ENCODE measurements at regions not wholly inside any gene's neighbourhood (a gene's known extent, or its start where the extent isn't known, plus 50 kb on each side); places are given as distances from the start of the nearest gene placed in this dataset.

DNA sequence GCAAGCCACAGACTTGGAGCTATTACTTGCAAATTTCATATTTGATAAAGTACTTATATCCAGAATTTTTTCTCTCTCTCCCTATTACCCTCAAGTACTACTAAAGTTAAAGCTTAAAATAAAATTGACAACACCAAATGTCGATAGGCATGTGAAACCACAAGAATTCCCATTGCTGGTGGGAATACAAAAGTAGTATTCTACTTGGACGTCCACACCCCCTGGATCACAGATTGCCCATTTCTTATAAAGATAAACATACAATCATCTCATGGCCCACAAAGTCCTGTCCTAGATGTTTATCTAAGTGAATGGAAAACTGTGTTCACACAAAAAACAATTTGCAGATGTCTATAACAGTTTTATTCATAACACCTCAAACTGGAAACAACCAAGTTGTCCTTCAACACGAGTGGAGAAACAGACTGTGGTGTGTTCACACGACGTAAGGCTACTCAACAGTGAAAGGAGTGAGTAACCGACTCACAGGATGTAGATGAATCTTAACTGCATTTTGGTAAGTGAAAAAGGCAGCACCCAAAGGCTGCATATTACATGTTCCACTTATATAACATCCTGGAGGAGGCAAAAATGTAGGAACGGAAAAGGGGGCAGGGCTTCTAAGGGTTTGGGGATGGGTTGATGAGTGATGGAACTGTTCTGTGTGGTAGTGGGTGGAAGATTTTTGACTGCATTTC is 297.4 kb downstream of the THBS2 start:
- TF ChIP-seq, protein P1, sequence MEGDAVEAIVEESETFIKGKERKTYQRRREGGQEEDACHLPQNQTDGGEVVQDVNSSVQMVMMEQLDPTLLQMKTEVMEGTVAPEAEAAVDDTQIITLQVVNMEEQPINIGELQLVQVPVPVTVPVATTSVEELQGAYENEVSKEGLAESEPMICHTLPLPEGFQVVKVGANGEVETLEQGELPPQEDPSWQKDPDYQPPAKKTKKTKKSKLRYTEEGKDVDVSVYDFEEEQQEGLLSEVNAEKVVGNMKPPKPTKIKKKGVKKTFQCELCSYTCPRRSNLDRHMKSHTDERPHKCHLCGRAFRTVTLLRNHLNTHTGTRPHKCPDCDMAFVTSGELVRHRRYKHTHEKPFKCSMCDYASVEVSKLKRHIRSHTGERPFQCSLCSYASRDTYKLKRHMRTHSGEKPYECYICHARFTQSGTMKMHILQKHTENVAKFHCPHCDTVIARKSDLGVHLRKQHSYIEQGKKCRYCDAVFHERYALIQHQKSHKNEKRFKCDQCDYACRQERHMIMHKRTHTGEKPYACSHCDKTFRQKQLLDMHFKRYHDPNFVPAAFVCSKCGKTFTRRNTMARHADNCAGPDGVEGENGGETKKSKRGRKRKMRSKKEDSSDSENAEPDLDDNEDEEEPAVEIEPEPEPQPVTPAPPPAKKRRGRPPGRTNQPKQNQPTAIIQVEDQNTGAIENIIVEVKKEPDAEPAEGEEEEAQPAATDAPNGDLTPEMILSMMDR (IDR thresholded peaks at IDR 0.05; ENCODE audit: partially characterized antibody, unreplicated experiment) = no peak
- peaks cover 13% of the 10 kb centered on the region for H3K4me1 Mint-ChIP-seq (ENCODE audit: low read depth, unreplicated experiment)
- no peaks in the 10 kb centered on the region for H3K36me3 Mint-ChIP-seq (ENCODE audit: unreplicated experiment)
- H3K9me3 Mint-ChIP-seq (ENCODE audit: unreplicated experiment) = no peaks in the 10 kb centered on the region
- no peaks in the 10 kb centered on the region for H3K27me3 Mint-ChIP-seq (ENCODE audit: unreplicated experiment)
- DNase-seq = no peak
- H3K4me3 Mint-ChIP-seq (ENCODE audit: unreplicated experiment) = no peak overlapping the region
- no peak overlapping the region for H3K27ac Mint-ChIP-seq (ENCODE audit: unreplicated experiment)

- Mint-ChIP-seq H3K36me3 (ENCODE audit: unreplicated experiment) (peaks cover 4% of the 10 kb centered on the region), H3K9me3 (ENCODE audit: unreplicated experiment) (no peaks in the 10 kb centered on the region), H3K27me3 (ENCODE audit: unreplicated experiment) (no peaks in the 10 kb centered on the region), H3K4me1 (ENCODE audit: low read depth, unreplicated experiment) (peaks cover 22% of the 10 kb centered on the region), H3K27ac (ENCODE audit: unreplicated experiment) (no peak overlapping the region), H3K4me3 (ENCODE audit: unreplicated experiment) (no peak overlapping the region)
- TF ChIP-seq, protein P1 (IDR thresholded peaks at IDR 0.05; ENCODE audit: partially characterized antibody, unreplicated experiment) = no peak
- no peak for DNase-seq
Measured at GRCh38 chr6:168953461-168953860, 300.2 kb downstream of the THBS2 start.

GRCh38 chr6:168951217-168951616 is 302.4 kb downstream of the THBS2 start:
- Mint-ChIP-seq H3K36me3 (ENCODE audit: unreplicated experiment) (peaks cover 4% of the 10 kb centered on the region), H3K27ac (ENCODE audit: unreplicated experiment) (peak overlapping the region; percentile 82), H3K4me1 (ENCODE audit: low read depth, unreplicated experiment) (peaks cover 22% of the 10 kb centered on the region), H3K9me3 (ENCODE audit: unreplicated experiment) (peaks cover 2% of the 10 kb centered on the region), H3K4me3 (ENCODE audit: unreplicated experiment) (peak overlapping the region; percentile 14), H3K27me3 (ENCODE audit: unreplicated experiment) (no peaks in the 10 kb centered on the region)
- TF ChIP-seq, protein P1 (IDR thresholded peaks at IDR 0.05; ENCODE audit: partially characterized antibody, unreplicated experiment) = no peak
- DNase-seq = peak; percentile 60

DNA sequence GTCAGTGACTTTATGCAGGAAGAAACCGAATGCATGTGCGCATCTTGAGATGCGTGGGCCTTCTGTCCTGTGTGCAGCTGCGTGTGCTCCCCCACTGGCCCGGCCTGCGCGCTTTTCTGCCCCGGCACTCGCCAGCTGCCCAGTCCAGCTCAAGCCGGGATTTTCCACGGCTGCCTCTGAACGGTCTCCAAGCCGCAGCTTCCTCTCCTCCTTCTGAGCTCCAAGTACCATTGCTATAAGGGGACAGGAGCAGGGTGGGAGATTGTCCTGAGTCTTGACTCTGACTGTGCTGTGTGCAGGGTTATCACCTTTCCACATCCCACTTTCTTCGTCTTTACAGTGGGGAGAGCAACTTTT is 302.8 kb downstream of the THBS2 start:
- H3K4me3 Mint-ChIP-seq (ENCODE audit: unreplicated experiment) = peak overlapping the region; percentile 53
- H3K4me1 Mint-ChIP-seq (ENCODE audit: low read depth, unreplicated experiment) = peaks cover 22% of the 10 kb centered on the region

More for the DNA sequence above, 302.8 kb downstream of the THBS2 start:
- peaks cover 2% of the 10 kb centered on the region for H3K9me3 Mint-ChIP-seq (ENCODE audit: unreplicated experiment)
- DNase-seq = peak; percentile 50
- TF ChIP-seq, protein P1 (IDR thresholded peaks at IDR 0.05; ENCODE audit: partially characterized antibody, unreplicated experiment) = no peak
- H3K36me3 Mint-ChIP-seq (ENCODE audit: unreplicated experiment) = peaks cover 4% of the 10 kb centered on the region
- no peaks in the 10 kb centered on the region for H3K27me3 Mint-ChIP-seq (ENCODE audit: unreplicated experiment)
- H3K27ac Mint-ChIP-seq (ENCODE audit: unreplicated experiment) = peak overlapping the region; percentile 82
